Ectodermal cell (in vitro differentiated cells): ENCODE measurements at regions not wholly inside any gene's neighbourhood (a gene's known extent, or its start where the extent isn't known, plus 50 kb on each side); places are given as distances from the start of the nearest gene placed in this dataset.

ENCODE experiments used
- H3K27ac ChIP-seq: 2 replicates; pipeline ENCODE4 v1.7.0; 2013; ENCODE audit warnings: mild to moderate bottlenecking, low read depth, low read length; ENCODE audit not compliant: insufficient read depth, poor library complexity, severe bottlenecking
- H3K27me3 ChIP-seq: 2 replicates; pipeline ENCODE4 v1.7.0; 2013; ENCODE audit warnings: mild to moderate bottlenecking, low read length; ENCODE audit not compliant: insufficient read depth, control insufficient read depth, poor library complexity, severe bottlenecking
- H3K36me3 ChIP-seq: one replicate; pipeline ENCODE4 v1.7.0; 2013; ENCODE audit warnings: low read length; ENCODE audit not compliant: control insufficient read depth, insufficient read depth
- H3K4me1 ChIP-seq: one replicate; pipeline ENCODE4 v1.7.0; 2013; ENCODE audit warnings: low read length; ENCODE audit not compliant: control insufficient read depth, insufficient read depth
- H3K4me3 ChIP-seq: 2 replicates; pipeline ENCODE4 v1.7.0; 2013; ENCODE audit warnings: low read depth, low read length, control low read depth; ENCODE audit not compliant: insufficient read depth
- H3K9me3 ChIP-seq: 2 replicates; pipeline ENCODE4 v1.7.0; 2013; ENCODE audit warnings: mild to moderate bottlenecking, low read length, moderate library complexity; ENCODE audit not compliant: control insufficient read depth
- WGBS, 2 experiments: methylation state at CpG; one replicate each; pipeline ENCODE4 v1.1.7; 2013; ENCODE audit warnings: missing lambda C conversion rate in 2 of 2; 5-methylcytosine and 5-hydroxymethylcytosine counted together

GRCh38 chr16:62602790-62603189 is 566.6 kb upstream of the CDH8 start:
- H3K4me3 ChIP-seq: no peak overlapping the region
- H3K9me3 ChIP-seq: no peaks in the 10 kb centered on the region
- WGBS, 2 experiments: 90 to 93% methylated on average over 2 to 3 of the region's 3 CpGs
- H3K27me3 ChIP-seq: no peaks in the 10 kb centered on the region
- H3K27ac ChIP-seq: no peak overlapping the region
- H3K36me3 ChIP-seq: no peaks in the 10 kb centered on the region
- H3K4me1 ChIP-seq: no peaks in the 10 kb centered on the region

DNA sequence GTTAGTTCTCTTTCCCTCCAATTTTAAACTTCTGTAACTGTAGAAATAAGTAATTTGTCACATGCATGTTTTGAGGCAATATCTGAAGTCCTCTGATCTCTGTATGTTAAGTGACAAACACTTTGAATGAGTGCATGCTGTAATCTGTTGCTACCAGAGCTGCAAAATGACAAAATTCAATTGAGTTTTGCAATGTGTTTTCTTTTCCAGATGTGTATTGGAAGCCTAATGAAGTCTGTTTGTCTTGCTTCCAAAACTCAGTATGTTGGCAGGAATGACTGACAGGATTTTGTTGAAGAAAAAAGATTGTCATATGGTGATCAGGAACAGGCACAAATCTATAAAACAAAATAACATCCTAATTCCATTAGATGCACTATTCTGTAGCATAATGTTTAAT is 561.6 kb upstream of the CDH8 start:
- no peaks in the 10 kb centered on the region for H3K27me3 ChIP-seq
- no peak overlapping the region for H3K27ac ChIP-seq
- no peaks in the 10 kb centered on the region for H3K4me1 ChIP-seq
- H3K9me3 ChIP-seq: no peaks in the 10 kb centered on the region
- H3K4me3 ChIP-seq: no peak overlapping the region
- no peaks in the 10 kb centered on the region for H3K36me3 ChIP-seq

DNA sequence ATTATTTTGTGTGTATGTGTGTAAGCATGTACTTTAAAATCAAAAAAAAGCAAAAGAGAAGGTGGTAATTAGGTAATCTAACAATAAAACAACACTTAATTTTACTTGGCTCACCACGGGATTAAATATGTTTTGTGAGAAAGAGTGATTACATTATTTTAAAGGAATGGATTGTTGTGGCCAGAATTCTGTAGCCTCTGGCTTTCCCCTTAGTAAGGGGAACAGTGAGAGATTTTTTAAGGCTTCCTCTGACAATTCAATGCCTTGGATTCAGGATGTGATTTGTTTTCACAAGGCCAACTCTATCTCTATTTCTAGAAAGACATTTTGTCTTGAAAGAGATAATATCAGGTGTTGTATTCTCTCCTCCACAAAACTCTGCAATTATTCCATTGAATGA is 560.3 kb upstream of the CDH8 start:
- Histone ChIP-seq H3K27ac (no peak overlapping the region), H3K4me1 (no peaks in the 10 kb centered on the region), H3K9me3 (no peaks in the 10 kb centered on the region), H3K27me3 (no peaks in the 10 kb centered on the region), H3K4me3 (no peak overlapping the region), H3K36me3 (no peaks in the 10 kb centered on the region)
- WGBS, 2 experiments: 83% methylated on average over 1 of the region's 1 CpG

- Histone ChIP-seq H3K27me3 (no peaks in the 10 kb centered on the region), H3K4me1 (no peaks in the 10 kb centered on the region), H3K4me3 (no peak overlapping the region), H3K27ac (no peak overlapping the region), H3K36me3 (no peaks in the 10 kb centered on the region), H3K9me3 (no peaks in the 10 kb centered on the region)
- WGBS, 2 experiments: 84 to 90% methylated on average over 5 to 6 of the region's 6 CpGs
These were observed 559.9 kb upstream of the CDH8 start for GRCh38 chr16:62596125-62596524.

GRCh38 chr16:62586128-62586862 is 550.1 kb upstream of the CDH8 start:
- H3K9me3 ChIP-seq: peaks cover 2% of the 10 kb centered on the region
- WGBS, 2 experiments: 93 to 96% methylated on average over 3 of the region's 3 CpGs
- no peaks in the 10 kb centered on the region for H3K27me3 ChIP-seq
- H3K4me3 ChIP-seq: no peak overlapping the region
- no peaks in the 10 kb centered on the region for H3K36me3 ChIP-seq
- no peak overlapping the region for H3K27ac ChIP-seq
- H3K4me1 ChIP-seq: no peaks in the 10 kb centered on the region

- Histone ChIP-seq H3K9me3 (peaks cover 2% of the 10 kb centered on the region), H3K4me1 (no peaks in the 10 kb centered on the region), H3K36me3 (no peaks in the 10 kb centered on the region), H3K27me3 (no peaks in the 10 kb centered on the region), H3K4me3 (no peak overlapping the region), H3K27ac (no peak overlapping the region)
- WGBS, 2 experiments: 87 to 100% methylated on average over 2 of the region's 2 CpGs
These were observed 548.9 kb upstream of the CDH8 start for GRCh38 chr16:62585041-62585545.

GRCh38 chr16:62583414-62583813 is 547.2 kb upstream of the CDH8 start:
- Histone ChIP-seq H3K4me1 (no peaks in the 10 kb centered on the region), H3K27me3 (no peaks in the 10 kb centered on the region), H3K9me3 (peaks cover 2% of the 10 kb centered on the region), H3K36me3 (no peaks in the 10 kb centered on the region), H3K27ac (no peak overlapping the region), H3K4me3 (no peak overlapping the region)
- WGBS, 2 experiments: 86 to 94% methylated on average over 2 of the region's 2 CpGs

DNA sequence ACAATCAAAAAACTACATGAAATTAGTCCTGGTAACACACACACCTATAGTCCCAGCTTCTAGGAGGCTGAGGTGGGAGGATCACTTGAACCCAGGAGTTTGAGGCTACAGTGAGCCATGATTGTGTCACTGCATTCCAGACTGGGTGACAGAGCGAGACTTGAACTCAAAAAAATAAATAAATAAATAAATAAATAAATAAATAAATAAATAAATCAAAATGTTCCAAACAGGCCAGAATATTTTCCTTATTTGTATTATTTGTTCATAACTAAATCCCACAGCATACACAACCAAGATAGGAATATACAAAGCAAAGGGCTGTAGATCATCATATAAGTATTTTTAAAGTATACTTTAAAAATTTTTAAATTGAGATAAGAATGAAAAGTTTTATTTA is 537.2 kb upstream of the CDH8 start:
- WGBS, 2 experiments: no CpG with 5 or more reads among the region's 1 CpG

DNA sequence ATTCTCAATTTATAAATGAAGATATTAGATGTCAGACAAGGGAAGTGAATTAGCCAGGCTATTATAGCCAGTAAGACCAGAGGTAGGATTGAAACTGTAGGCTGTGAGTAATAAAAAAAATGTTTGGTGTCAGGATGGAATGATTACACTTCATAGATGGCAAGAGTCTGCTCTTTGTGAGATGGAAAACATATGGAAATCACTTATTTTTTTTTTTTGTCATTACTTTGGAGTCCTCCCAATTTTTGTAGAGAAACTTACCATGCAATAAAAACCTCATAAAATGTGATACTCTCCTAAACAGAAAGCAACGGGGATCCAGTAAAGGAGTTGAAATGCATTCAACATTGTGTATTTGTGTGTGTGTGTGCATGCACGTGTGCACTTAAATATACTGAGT is 532.7 kb upstream of the CDH8 start:
- Histone ChIP-seq H3K4me3 (no peak overlapping the region), H3K27ac (no peak overlapping the region), H3K36me3 (no peaks in the 10 kb centered on the region), H3K9me3 (no peaks in the 10 kb centered on the region), H3K27me3 (no peaks in the 10 kb centered on the region), H3K4me1 (no peaks in the 10 kb centered on the region)
- 88 to 89% methylated on average over 2 of the region's 2 CpGs for whole genome bisulfite sequencing, 2 experiments

More for the DNA sequence above, 537.2 kb upstream of the CDH8 start:
- no peaks in the 10 kb centered on the region for H3K36me3 ChIP-seq
- no peaks in the 10 kb centered on the region for H3K27me3 ChIP-seq
- H3K27ac ChIP-seq: no peak overlapping the region
- H3K9me3 ChIP-seq: no peaks in the 10 kb centered on the region
- H3K4me3 ChIP-seq: no peak overlapping the region
- no peaks in the 10 kb centered on the region for H3K4me1 ChIP-seq

GRCh38 chr16:62565706-62566105 is 529.5 kb upstream of the CDH8 start:
- WGBS, 2 experiments: 100% methylated on average over 1 of the region's 1 CpG
- H3K27ac ChIP-seq: no peak overlapping the region

More at GRCh38 chr16:62565706-62566105, 529.5 kb upstream of the CDH8 start:
- H3K4me1 ChIP-seq: no peaks in the 10 kb centered on the region
- no peaks in the 10 kb centered on the region for H3K36me3 ChIP-seq
- H3K9me3 ChIP-seq: no peaks in the 10 kb centered on the region
- no peaks in the 10 kb centered on the region for H3K27me3 ChIP-seq
- no peak overlapping the region for H3K4me3 ChIP-seq
